GM19395 (cell line): ENCODE measurements at regions not wholly inside any gene's neighbourhood (a gene's known extent, or its start where the extent isn't known, plus 50 kb on each side); places are given as distances from the start of the nearest gene placed in this dataset.

Experiments used
- ATAC-seq: cut with Tn5 transposase; IDR thresholded peaks from one replicate; pipeline ENCODE4 v1.9.1; 2021; ENCODE audit warnings: mild to moderate bottlenecking, moderate library complexity; ENCODE audit not compliant: unreplicated experiment

- ATAC-seq = no peak
These were observed 291.3 kb upstream of the PHYHIPL start for GRCh38 chr10:58885146-58885545.

- ATAC-seq = no peak
These were observed 290.6 kb upstream of the PHYHIPL start for GRCh38 chr10:58885686-58886345.

GRCh38 chr10:58886406-58886805 is 290.0 kb upstream of the PHYHIPL start:
- no peak for ATAC-seq

GRCh38 chr10:58887474-58887873 is 289.0 kb upstream of the PHYHIPL start:
- no peak for ATAC-seq

GRCh38 chr10:58888957-58889356 is 287.5 kb upstream of the PHYHIPL start:
- ATAC-seq = no peak

- ATAC-seq = no peak
These were observed 284.4 kb upstream of the PHYHIPL start for GRCh38 chr10:58892031-58892531.

GRCh38 chr10:58894929-58895328 is 281.5 kb upstream of the PHYHIPL start:
- no peak for ATAC-seq

GRCh38 chr10:58896229-58896628 is 280.2 kb upstream of the PHYHIPL start:
- ATAC-seq = no peak

GRCh38 chr10:58897236-58897635 is 279.2 kb upstream of the PHYHIPL start:
- no peak for ATAC-seq

- ATAC-seq = no peak
These were observed 278.7 kb upstream of the PHYHIPL start for GRCh38 chr10:58897708-58898107.

GRCh38 chr10:58898854-58899573 is 277.4 kb upstream of the PHYHIPL start:
- ATAC-seq = no peak

GRCh38 chr10:58901092-58901646 is 275.3 kb upstream of the PHYHIPL start:
- no peak for ATAC-seq

GRCh38 chr10:58903071-58903470 is 273.4 kb upstream of the PHYHIPL start:
- no peak for ATAC-seq

GRCh38 chr10:58909881-58910280 is 266.6 kb upstream of the PHYHIPL start:
- no peak for ATAC-seq

- ATAC-seq = no peak
These were observed 262.7 kb upstream of the PHYHIPL start for GRCh38 chr10:58913717-58914116.

GRCh38 chr10:58918887-58919286 is 257.6 kb upstream of the PHYHIPL start:
- no peak for ATAC-seq

GRCh38 chr10:58919927-58920654 is 256.4 kb upstream of the PHYHIPL start:
- ATAC-seq = no peak

- ATAC-seq = no peak
These were observed 255.8 kb upstream of the PHYHIPL start for GRCh38 chr10:58920655-58921003.

GRCh38 chr10:58921421-58921855 is 255.0 kb upstream of the PHYHIPL start:
- ATAC-seq = no peak

- no peak for ATAC-seq
These were observed 251.1 kb upstream of the PHYHIPL start for GRCh38 chr10:58925381-58925780.

- ATAC-seq = no peak
These were observed 245.9 kb upstream of the PHYHIPL start for GRCh38 chr10:58930500-58930899.
